ENCODE measurements at regions not wholly inside any gene's neighbourhood (a gene's known extent, or its start where the extent isn't known, plus 50 kb on each side); places are given as distances from the start of the nearest gene placed in this dataset.
A peak's percentile ranks its signal among the peaks of the same experiment; 100 is the strongest.

DNA sequence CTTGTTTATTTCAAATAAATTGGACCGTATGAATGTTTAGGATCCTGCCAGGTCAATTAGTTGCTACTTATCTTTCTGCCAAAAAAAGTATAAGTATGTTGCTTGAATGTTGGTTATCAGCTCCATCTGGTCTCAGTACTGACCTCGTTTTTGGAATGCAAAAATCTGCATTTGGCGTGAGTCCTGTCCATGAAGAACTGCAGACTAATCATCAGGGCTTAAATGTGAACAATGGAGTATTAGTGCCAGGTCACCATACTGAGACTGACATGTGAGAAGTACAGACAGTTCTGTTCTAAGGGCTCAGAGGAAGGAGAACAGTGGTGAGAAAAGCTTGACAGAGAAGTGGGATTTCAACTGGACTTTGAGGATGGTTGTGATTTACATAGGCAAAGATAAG is 393.1 kb upstream of the SLC14A2 start:
- POLR2A ChIA-PET (ENCODE audit: unreplicated experiment): no interaction called here

More for the DNA sequence above, 393.1 kb upstream of the SLC14A2 start:
- H2BK120ac ChIP-seq (ENCODE audit: low read depth, low read length): no peak overlapping the region
- no peak overlapping the region for H4K8ac ChIP-seq (ENCODE audit: low read depth in 2 of 2, low read length in 2 of 2)
- in situ Hi-C loops (cut with MboI; ENCODE audit: low sequenced_read_pairs): no loop called here
- TF ChIP-seq POLR2A (IDR thresholded peaks at IDR 0.05; ENCODE audit: low read depth, low read length) (no peak), RFX5 (IDR thresholded peaks at IDR 0.05; ENCODE audit: low read depth, low read length) (no peak), MXI1 (IDR thresholded peaks at IDR 0.05; ENCODE audit: borderline replicate concordance, low read depth, low read length) (no peak), CHD1 (IDR thresholded peaks at IDR 0.05; ENCODE audit: low read depth, low read length) (no peak), RCOR1 (IDR thresholded peaks at IDR 0.05; ENCODE audit: insufficient replicate concordance, low read length) (no peak), FOS (IDR thresholded peaks at IDR 0.05; ENCODE audit: low read depth, low read length) (no peak), BHLHE40 (IDR thresholded peaks at IDR 0.05; ENCODE audit: low read depth, low read length) (no peak), CEBPB (IDR thresholded peaks at IDR 0.05; ENCODE audit: low read depth, low read length) (no peak), SMC3 (IDR thresholded peaks at IDR 0.05; ENCODE audit: low read depth, low read length) (no peak), MAFK (IDR thresholded peaks at IDR 0.05; ENCODE audit: low read depth, low read length) (no peak), RAD21 (IDR thresholded peaks at IDR 0.05; ENCODE audit: low read length) (no peak)
- TF ChIP-seq, protein P1, sequence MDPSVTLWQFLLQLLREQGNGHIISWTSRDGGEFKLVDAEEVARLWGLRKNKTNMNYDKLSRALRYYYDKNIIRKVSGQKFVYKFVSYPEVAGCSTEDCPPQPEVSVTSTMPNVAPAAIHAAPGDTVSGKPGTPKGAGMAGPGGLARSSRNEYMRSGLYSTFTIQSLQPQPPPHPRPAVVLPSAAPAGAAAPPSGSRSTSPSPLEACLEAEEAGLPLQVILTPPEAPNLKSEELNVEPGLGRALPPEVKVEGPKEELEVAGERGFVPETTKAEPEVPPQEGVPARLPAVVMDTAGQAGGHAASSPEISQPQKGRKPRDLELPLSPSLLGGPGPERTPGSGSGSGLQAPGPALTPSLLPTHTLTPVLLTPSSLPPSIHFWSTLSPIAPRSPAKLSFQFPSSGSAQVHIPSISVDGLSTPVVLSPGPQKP (IDR thresholded peaks at IDR 0.05; ENCODE audit: borderline replicate concordance, low read depth, low read length): no peak
- H3K27me3 ChIP-seq (ENCODE audit: control insufficient read depth, insufficient read depth, low read length): peaks cover 2% of the 10 kb centered on the region; the same call in 1 of the 2 replicates
- intact Hi-C loops (cut with micrococcal nuclease): no loop called here
- H3K4me3 ChIP-seq (ENCODE audit: insufficient read depth, low read depth, low read length): no peak overlapping the region
- no peak for DNase-seq
- H3K79me1 ChIP-seq (ENCODE audit: low read depth in 1 of 2, low read length in 2 of 2): no peaks in the 10 kb centered on the region
- H4K5ac ChIP-seq (ENCODE audit: low read depth, low read length): no peak overlapping the region
- CTCF ChIA-PET: interaction anchor here (1.2 kb wide), 1 partner anchor 9 kb away, joined by 3 read pairs; no protein-coding TSS in a partner anchor
- H2AK9ac ChIP-seq (replicated peaks; ENCODE audit: low read depth, low read length, poor library complexity): no peak overlapping the region
- 40% methylated on average over 2 of the region's 3 CpGs; no CpG with 5 or more reads in 1 of the 2 experiments for WGBS, 2 experiments (ENCODE audit: extremely low coverage in 2 of 2, insufficient read length in 1 of 2)
- no peak overlapping the region for H3K14ac ChIP-seq (replicated peaks; ENCODE audit: low read depth, low read length)
- no peak overlapping the region for H2BK5ac ChIP-seq (ENCODE audit: low read depth, low read length, poor library complexity, severe bottlenecking)
- H2AK5ac ChIP-seq (ENCODE audit: low read depth, low read length): no peak overlapping the region
- H4K91ac ChIP-seq (ENCODE audit: insufficient read depth, low read depth, low read length): no peak overlapping the region; the same call in 1 of the 2 replicates
- H2AFZ ChIP-seq (replicated peaks; ENCODE audit: low read length, poor library complexity): no peak overlapping the region
- H3K4me1 ChIP-seq (ENCODE audit: control insufficient read depth, insufficient read depth, low read length): peaks cover 4% of the 10 kb centered on the region; the same call in 1 of the 2 replicates
- no TSS peak for BruUV-seq (replicated peaks)
- dilution Hi-C loops (cut with HindIII; ENCODE audit: low sequenced_read_pairs, unreplicated experiment): no loop called here
- H2BK15ac ChIP-seq (ENCODE audit: low read depth, low read length): peak overlapping the region; percentile 14; the same call in 1 of the 3 replicates
- H3K27ac ChIP-seq (ENCODE audit: insufficient read depth, low read length): no peak overlapping the region
- H3K23ac ChIP-seq (ENCODE audit: low read depth, low read length): no peak overlapping the region
- H3K36me3 ChIP-seq (ENCODE audit: control insufficient read depth, insufficient read depth, low read length): no peaks in the 10 kb centered on the region
- H3K18ac ChIP-seq (ENCODE audit: low read depth, low read length): no peak overlapping the region
- H3K9me1 ChIP-seq (ENCODE audit: insufficient read depth, low read length): peaks cover 3% of the 10 kb centered on the region; the same call in 1 of the 2 replicates
- H2BK20ac ChIP-seq (ENCODE audit: low read depth, low read length): no peak overlapping the region
- no peak overlapping the region for H3K4me2 ChIP-seq (ENCODE audit: low read depth, low read length)
- no peak overlapping the region for H3K56ac ChIP-seq (ENCODE audit: extremely low read depth, insufficient read depth, low read length)
- peaks cover 2% of the 10 kb centered on the region for H3K9me3 ChIP-seq (ENCODE audit: control insufficient read depth, insufficient read depth, low read length)
- ATAC-seq (ENCODE audit: low read depth): no peak
- no peak overlapping the region for H3K9ac ChIP-seq (ENCODE audit: low read depth, low read length)
- no peak overlapping the region for H3K4ac ChIP-seq (ENCODE audit: low read depth, low read length)
- H4K20me1 ChIP-seq (ENCODE audit: insufficient read depth, low read length): no peaks in the 10 kb centered on the region

All from IMR-90 (cell line).